SK-N-SH treated with all-trans-retinoic acid at 6 μM for 48 hours (cell line): ENCODE measurements at regions not wholly inside any gene's neighbourhood (a gene's known extent, or its start where the extent isn't known, plus 50 kb on each side); places are given as distances from the start of the nearest gene placed in this dataset.
"Not testable (repeated sequence)": the region's sequence is repeated elsewhere in the genome, so short reads cannot be mapped to it uniquely, and the experiment has no call there.

Experiments used
- ATAC-seq: fragments of 200-7000 bp; cut with Tn5 transposase; 3 replicates; pipeline ENCODE4 v1.9.1; 2020; ENCODE audit warnings: mild to moderate bottlenecking, moderate library complexity
- ARNTL ChIP-seq: fragments of 450-650 bp; formaldehyde crosslinking; IDR thresholded peaks from 2 replicates; pipeline ENCODE4 v1.5.0; 2020; ENCODE audit warnings: low read depth, mild to moderate bottlenecking, moderate library complexity, borderline replicate concordance
- BACH2 ChIP-seq: fragments of 250-450 bp; sonication (Bioruptor Pico); IDR thresholded peaks from 2 replicates; pipeline ENCODE4 v1.9.0; 2021; ENCODE audit warnings: mild to moderate bottlenecking, borderline replicate concordance
- CSDC2 ChIP-seq: fragments of 250-450 bp; sonication (Bioruptor Pico); IDR thresholded peaks from 2 replicates; pipeline ENCODE4 v1.5.0; 2020; ENCODE audit warnings: mild to moderate bottlenecking, moderate library complexity
- GLIS3 ChIP-seq: fragments of 250-450 bp; sonication (Bioruptor Pico); IDR thresholded peaks from 2 replicates; pipeline ENCODE4 v1.5.0; 2020; ENCODE audit warnings: mild to moderate bottlenecking, moderate library complexity
- OSR1 ChIP-seq: fragments of 250-450 bp; sonication (Bioruptor Pico); IDR thresholded peaks from 2 replicates; pipeline ENCODE4 v1.8.0; 2022; ENCODE audit warnings: moderate library complexity, mild to moderate bottlenecking, inconsistent platforms
- PATZ1 ChIP-seq: fragments of 250-450 bp; sonication (Bioruptor Pico); IDR thresholded peaks from 2 replicates; pipeline ENCODE4 v1.8.0; 2020; ENCODE audit warnings: mild to moderate bottlenecking, moderate library complexity, borderline replicate concordance
- PPARA ChIP-seq: fragments of 250-450 bp; sonication (Bioruptor Pico); IDR thresholded peaks from 2 replicates; pipeline ENCODE4 v1.5.0; 2020; ENCODE audit warnings: mild to moderate bottlenecking, borderline replicate concordance
- RARB ChIP-seq: fragments of 250-450 bp; sonication (Bioruptor Pico); IDR thresholded peaks from 2 replicates; pipeline ENCODE4 v1.8.0; 2021; ENCODE audit warnings: mild to moderate bottlenecking, moderate library complexity
- SNAI2 ChIP-seq: fragments of 250-450 bp; sonication (Bioruptor Pico); IDR thresholded peaks from 2 replicates; pipeline ENCODE4 v1.5.0; 2020; ENCODE audit warnings: mild to moderate bottlenecking, moderate library complexity
- TCF4 ChIP-seq: fragments of 250-450 bp; sonication (Bioruptor Pico); IDR thresholded peaks from 2 replicates; pipeline ENCODE4 v1.8.0; 2021; ENCODE audit warnings: mild to moderate bottlenecking, moderate library complexity, borderline replicate concordance
- TOX ChIP-seq: fragments of 250-450 bp; sonication (Bioruptor Pico); IDR thresholded peaks from 2 replicates; pipeline ENCODE4 v1.8.0; 2021; ENCODE audit warnings: mild to moderate bottlenecking, moderate library complexity, borderline replicate concordance
- ZFP3 ChIP-seq: fragments of 250-450 bp; sonication (Bioruptor Pico); IDR thresholded peaks from 2 replicates; pipeline ENCODE4 v1.5.0; 2020; ENCODE audit warnings: mild to moderate bottlenecking, moderate library complexity
- ZFP30 ChIP-seq: fragments of 450-650 bp; formaldehyde crosslinking; IDR thresholded peaks from 2 replicates; pipeline ENCODE4 v1.5.0; 2022; ENCODE audit warnings: mild to moderate bottlenecking, moderate library complexity
- ZNF565 ChIP-seq: fragments of 450-650 bp; formaldehyde crosslinking; conservative IDR thresholded peaks from 2 replicates; pipeline ENCODE4 v1.5.0; 2020; ENCODE audit warnings: low read depth, mild to moderate bottlenecking, moderate library complexity
- ZNF70 ChIP-seq: fragments of 450-650 bp; formaldehyde crosslinking; IDR thresholded peaks from 2 replicates; pipeline ENCODE4 v1.5.0; 2020; ENCODE audit warnings: mild to moderate bottlenecking, moderate library complexity
- ZNF8 ChIP-seq: fragments of 450-650 bp; formaldehyde crosslinking; IDR thresholded peaks from 2 replicates; pipeline ENCODE4 v1.5.0; 2020; ENCODE audit warnings: mild to moderate bottlenecking, moderate library complexity
- TF ChIP-seq, protein P1 (sequence below): fragments of 250-450 bp; sonication (Bioruptor Pico); IDR thresholded peaks from 2 replicates; pipeline ENCODE4 v1.8.0; 2021; ENCODE audit warnings: low read depth, mild to moderate bottlenecking, moderate library complexity, borderline replicate concordance
- TF ChIP-seq, protein P2 (sequence below): fragments of 250-450 bp; sonication (Bioruptor Pico); IDR thresholded peaks from 2 replicates; pipeline ENCODE4 v1.5.1; 2021; ENCODE audit warnings: mild to moderate bottlenecking, moderate library complexity
- TF ChIP-seq, protein P3 (sequence below): fragments of 250-450 bp; sonication (Bioruptor Pico); IDR thresholded peaks from 2 replicates; pipeline ENCODE4 v1.5.1; 2020; ENCODE audit warnings: low read depth, mild to moderate bottlenecking, moderate library complexity
- TF ChIP-seq, protein P4 (sequence below): fragments of 250-450 bp; sonication (Bioruptor Pico); IDR thresholded peaks from 2 replicates; pipeline ENCODE4 v1.5.0; 2020; ENCODE audit warnings: mild to moderate bottlenecking, moderate library complexity

GRCh38 chr16:86953631-86954391 is 363.4 kb downstream of the C16orf95 start:
- TF ChIP-seq BACH2 (CRISPR knock-in tag) (no peak), TOX (CRISPR knock-in tag) (no peak), GLIS3 (CRISPR knock-in tag) (no peak), CSDC2 (CRISPR knock-in tag) (no peak), OSR1 (CRISPR knock-in tag) (no peak), ARNTL (no peak), RARB (CRISPR knock-in tag) (no peak), SNAI2 (no peak), ZNF70 (no peak), PATZ1 (CRISPR knock-in tag) (no peak), TCF4 (CRISPR knock-in tag) (no peak), ZFP30 (CRISPR knock-in tag) (no peak), ZFP3 (CRISPR knock-in tag) (no peak)
- TF ChIP-seq, protein P1, sequence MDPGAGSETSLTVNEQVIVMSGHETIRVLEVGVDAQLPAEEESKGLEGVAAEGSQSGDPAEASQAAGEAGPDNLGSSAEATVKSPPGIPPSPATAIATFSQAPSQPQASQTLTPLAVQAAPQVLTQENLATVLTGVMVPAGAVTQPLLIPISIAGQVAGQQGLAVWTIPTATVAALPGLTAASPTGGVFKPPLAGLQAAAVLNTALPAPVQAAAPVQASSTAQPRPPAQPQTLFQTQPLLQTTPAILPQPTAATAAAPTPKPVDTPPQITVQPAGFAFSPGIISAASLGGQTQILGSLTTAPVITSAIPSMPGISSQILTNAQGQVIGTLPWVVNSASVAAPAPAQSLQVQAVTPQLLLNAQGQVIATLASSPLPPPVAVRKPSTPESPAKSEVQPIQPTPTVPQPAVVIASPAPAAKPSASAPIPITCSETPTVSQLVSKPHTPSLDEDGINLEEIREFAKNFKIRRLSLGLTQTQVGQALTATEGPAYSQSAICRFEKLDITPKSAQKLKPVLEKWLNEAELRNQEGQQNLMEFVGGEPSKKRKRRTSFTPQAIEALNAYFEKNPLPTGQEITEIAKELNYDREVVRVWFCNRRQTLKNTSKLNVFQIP (CRISPR knock-in tag): no peak
- TF ChIP-seq, protein P2, sequence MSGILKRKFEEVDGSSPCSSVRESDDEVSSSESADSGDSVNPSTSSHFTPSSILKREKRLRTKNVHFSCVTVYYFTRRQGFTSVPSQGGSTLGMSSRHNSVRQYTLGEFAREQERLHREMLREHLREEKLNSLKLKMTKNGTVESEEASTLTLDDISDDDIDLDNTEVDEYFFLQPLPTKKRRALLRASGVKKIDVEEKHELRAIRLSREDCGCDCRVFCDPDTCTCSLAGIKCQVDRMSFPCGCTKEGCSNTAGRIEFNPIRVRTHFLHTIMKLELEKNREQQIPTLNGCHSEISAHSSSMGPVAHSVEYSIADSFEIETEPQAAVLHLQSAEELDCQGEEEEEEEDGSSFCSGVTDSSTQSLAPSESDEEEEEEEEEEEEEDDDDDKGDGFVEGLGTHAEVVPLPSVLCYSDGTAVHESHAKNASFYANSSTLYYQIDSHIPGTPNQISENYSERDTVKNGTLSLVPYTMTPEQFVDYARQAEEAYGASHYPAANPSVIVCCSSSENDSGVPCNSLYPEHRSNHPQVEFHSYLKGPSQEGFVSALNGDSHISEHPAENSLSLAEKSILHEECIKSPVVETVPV (CRISPR knock-in tag): no peak
- TF ChIP-seq, protein P3, sequence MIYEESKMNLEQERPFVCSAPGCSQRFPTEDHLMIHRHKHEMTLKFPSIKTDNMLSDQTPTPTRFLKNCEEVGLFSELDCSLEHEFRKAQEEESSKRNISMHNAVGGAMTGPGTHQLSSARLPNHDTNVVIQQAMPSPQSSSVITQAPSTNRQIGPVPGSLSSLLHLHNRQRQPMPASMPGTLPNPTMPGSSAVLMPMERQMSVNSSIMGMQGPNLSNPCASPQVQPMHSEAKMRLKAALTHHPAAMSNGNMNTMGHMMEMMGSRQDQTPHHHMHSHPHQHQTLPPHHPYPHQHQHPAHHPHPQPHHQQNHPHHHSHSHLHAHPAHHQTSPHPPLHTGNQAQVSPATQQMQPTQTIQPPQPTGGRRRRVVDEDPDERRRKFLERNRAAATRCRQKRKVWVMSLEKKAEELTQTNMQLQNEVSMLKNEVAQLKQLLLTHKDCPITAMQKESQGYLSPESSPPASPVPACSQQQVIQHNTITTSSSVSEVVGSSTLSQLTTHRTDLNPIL (CRISPR knock-in tag): no peak
- TF ChIP-seq, all 23 proteins: peak for 0
- ATAC-seq: no peak

GRCh38 chr16:86955136-86955855 is 361.9 kb downstream of the C16orf95 start:
- ATAC-seq: no peak
- TF ChIP-seq, protein P4, sequence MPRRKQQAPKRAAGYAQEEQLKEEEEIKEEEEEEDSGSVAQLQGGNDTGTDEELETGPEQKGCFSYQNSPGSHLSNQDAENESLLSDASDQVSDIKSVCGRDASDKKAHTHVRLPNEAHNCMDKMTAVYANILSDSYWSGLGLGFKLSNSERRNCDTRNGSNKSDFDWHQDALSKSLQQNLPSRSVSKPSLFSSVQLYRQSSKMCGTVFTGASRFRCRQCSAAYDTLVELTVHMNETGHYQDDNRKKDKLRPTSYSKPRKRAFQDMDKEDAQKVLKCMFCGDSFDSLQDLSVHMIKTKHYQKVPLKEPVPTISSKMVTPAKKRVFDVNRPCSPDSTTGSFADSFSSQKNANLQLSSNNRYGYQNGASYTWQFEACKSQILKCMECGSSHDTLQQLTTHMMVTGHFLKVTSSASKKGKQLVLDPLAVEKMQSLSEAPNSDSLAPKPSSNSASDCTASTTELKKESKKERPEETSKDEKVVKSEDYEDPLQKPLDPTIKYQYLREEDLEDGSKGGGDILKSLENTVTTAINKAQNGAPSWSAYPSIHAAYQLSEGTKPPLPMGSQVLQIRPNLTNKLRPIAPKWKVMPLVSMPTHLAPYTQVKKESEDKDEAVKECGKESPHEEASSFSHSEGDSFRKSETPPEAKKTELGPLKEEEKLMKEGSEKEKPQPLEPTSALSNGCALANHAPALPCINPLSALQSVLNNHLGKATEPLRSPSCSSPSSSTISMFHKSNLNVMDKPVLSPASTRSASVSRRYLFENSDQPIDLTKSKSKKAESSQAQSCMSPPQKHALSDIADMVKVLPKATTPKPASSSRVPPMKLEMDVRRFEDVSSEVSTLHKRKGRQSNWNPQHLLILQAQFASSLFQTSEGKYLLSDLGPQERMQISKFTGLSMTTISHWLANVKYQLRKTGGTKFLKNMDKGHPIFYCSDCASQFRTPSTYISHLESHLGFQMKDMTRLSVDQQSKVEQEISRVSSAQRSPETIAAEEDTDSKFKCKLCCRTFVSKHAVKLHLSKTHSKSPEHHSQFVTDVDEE (CRISPR knock-in tag): no peak
- no peak for TF ChIP-seq ZFP3 (CRISPR knock-in tag)

DNA sequence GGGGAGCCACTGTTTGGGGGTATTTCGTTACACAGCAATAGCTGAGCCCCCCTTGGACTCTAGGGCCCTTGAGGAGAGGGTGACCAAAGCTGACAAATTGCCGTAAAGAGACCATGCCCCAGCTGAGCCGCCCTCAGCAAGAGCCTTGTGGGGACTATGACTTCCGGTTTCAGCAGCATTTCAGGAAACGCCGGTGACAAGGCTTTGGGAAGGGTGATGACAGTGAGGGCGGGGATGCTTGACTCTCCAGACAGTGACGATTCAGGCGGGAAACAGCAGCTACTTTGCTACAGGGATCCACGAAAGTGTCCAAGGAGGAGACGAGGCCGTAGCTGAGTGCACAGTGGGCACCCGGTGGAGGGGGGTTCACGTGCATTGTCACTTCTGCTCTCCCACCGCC is 360.8 kb downstream of the C16orf95 start:
- TF ChIP-seq ZNF8 (CRISPR knock-in tag) (no peak), SNAI2 (no peak), ZNF70 (no peak), GLIS3 (CRISPR knock-in tag) (no peak), PPARA (no peak), ZFP30 (CRISPR knock-in tag) (no peak), ZNF565 (CRISPR knock-in tag) (no peak), BACH2 (CRISPR knock-in tag) (no peak), CSDC2 (CRISPR knock-in tag) (no peak)
- ATAC-seq: no peak

GRCh38 chr16:86957662-86958198 is 359.5 kb downstream of the C16orf95 start:
- not testable (repeated sequence) for ATAC-seq
